Stimulated activated CD8-positive, alpha-beta memory T cell treated with anti-CD3 and anti-CD28 coated beads, Interleukin-2, amount 100 ng/mL, for 48 hours (primary cell): ENCODE measurements at regions not wholly inside any gene's neighbourhood (a gene's known extent, or its start where the extent isn't known, plus 50 kb on each side); places are given as distances from the start of the nearest gene placed in this dataset.

ENCODE experiments used
- DNase-seq, 2 donors: peaks; one replicate each; pipeline ENCODE4 v3.0.0-alpha.2; 2020; ENCODE audit warnings: low read depth in 2 of 2

- no peak for DNase-seq
Measured at GRCh38 chr2:103506812-103507211, 745.0 kb downstream of the TMEM182 start.

GRCh38 chr2:103512442-103512841 lies 750.6 kb downstream of the TMEM182 start:
- DNase-seq, result no peak

GRCh38 chr2:103520547-103520946 lies 758.7 kb downstream of the TMEM182 start:
- DNase-seq, result no peak

- no peak for DNase-seq
Measured at GRCh38 chr2:103525756-103526155, 763.9 kb downstream of the TMEM182 start.

- no peak for DNase-seq
Measured at GRCh38 chr2:103526757-103527156, 764.9 kb downstream of the TMEM182 start.

- DNase-seq, result no peak
Measured at GRCh38 chr2:103527278-103527677, 765.4 kb downstream of the TMEM182 start.

GRCh38 chr2:103529798-103530502 lies 768.1 kb downstream of the TMEM182 start:
- no peak for DNase-seq

GRCh38 chr2:103552775-103553174 lies 790.9 kb downstream of the TMEM182 start:
- DNase-seq, result no peak

GRCh38 chr2:103594823-103595222 lies 833.0 kb downstream of the TMEM182 start:
- DNase-seq, result no peak

- no peak for DNase-seq
Measured at GRCh38 chr2:103605071-103605780, 843.4 kb downstream of the TMEM182 start.

GRCh38 chr2:103615611-103616105 lies 853.8 kb downstream of the TMEM182 start:
- DNase-seq, result no peak

GRCh38 chr2:103616891-103617290 lies 855.1 kb downstream of the TMEM182 start:
- DNase-seq, result no peak

- no peak for DNase-seq
Measured at GRCh38 chr2:103618112-103618511, 856.3 kb downstream of the TMEM182 start.

- no peak for DNase-seq
Measured at GRCh38 chr2:103627301-103627700, 865.5 kb downstream of the TMEM182 start.

GRCh38 chr2:103638978-103639377 lies 877.1 kb downstream of the TMEM182 start:
- no peak for DNase-seq

GRCh38 chr2:103656558-103656957 lies 894.7 kb downstream of the TMEM182 start:
- DNase-seq, result no peak

- no peak for DNase-seq
Measured at GRCh38 chr2:103660519-103660918, 898.7 kb downstream of the TMEM182 start.

- no peak for DNase-seq
Measured at GRCh38 chr2:103660947-103661346, 899.1 kb downstream of the TMEM182 start.

- no peak for DNase-seq
Measured at GRCh38 chr2:103664690-103665089, 902.9 kb downstream of the TMEM182 start.

GRCh38 chr2:103667335-103667884 lies 905.6 kb downstream of the TMEM182 start:
- DNase-seq, result no peak

- DNase-seq, result no peak
Measured at GRCh38 chr2:103669531-103669930, 907.7 kb downstream of the TMEM182 start.
